Neutrophil (primary cell): ENCODE measurements at regions not wholly inside any gene's neighbourhood (a gene's known extent, or its start where the extent isn't known, plus 50 kb on each side); places are given as distances from the start of the nearest gene placed in this dataset.

Experiments
- H3K27ac ChIP-seq: fragments of 200-600 bp; sonication (generic); 2 replicates; pipeline ENCODE4 v1.5.1; 2016; ENCODE audit warnings: mild to moderate bottlenecking, moderate library complexity
- H3K27me3 ChIP-seq: fragments of 200-600 bp; sonication (generic); 2 replicates; pipeline ENCODE4 v1.6.0; 2016; ENCODE audit warnings: mild to moderate bottlenecking
- H3K36me3 ChIP-seq: fragments of 200-600 bp; sonication (generic); 2 replicates; pipeline ENCODE4 v1.5.1; 2017
- H3K4me1 ChIP-seq, 2 experiments: fragments of 200-600 bp in 1 of 2; sonication (generic) in 1 of 2; 1 replicate in 1 of 2; 2 replicates in 1 of 2; pipeline versions ENCODE4 v1.5.1 to v1.6.1; 2013 to 2016; ENCODE audit warnings: low read depth in 1 of 2, low read length in 1 of 2, mild to moderate bottlenecking in 1 of 2, moderate library complexity in 1 of 2; ENCODE audit not compliant: control insufficient read depth in 1 of 2, insufficient read depth in 1 of 2
- H3K4me3 ChIP-seq, 2 experiments: fragments of 200-600 bp in 1 of 2; sonication (generic) in 1 of 2; 1 replicate in 1 of 2; 2 replicates in 1 of 2; pipeline ENCODE4 v1.5.1; 2013 to 2016; ENCODE audit warnings: low read depth in 1 of 2, low read length in 1 of 2, mild to moderate bottlenecking in 1 of 2, moderate library complexity in 1 of 2
- H3K9me3 ChIP-seq: fragments of 200-600 bp; sonication (generic); 2 replicates; pipeline ENCODE4 v1.5.1; 2016
- TF ChIP-seq, protein P1 (sequence below): fragments of 200-600 bp; sonication (generic); IDR thresholded peaks from 2 replicates; pipeline ENCODE4 v1.5.1; 2016; ENCODE audit warnings: antibody characterized with exemption

DNA sequence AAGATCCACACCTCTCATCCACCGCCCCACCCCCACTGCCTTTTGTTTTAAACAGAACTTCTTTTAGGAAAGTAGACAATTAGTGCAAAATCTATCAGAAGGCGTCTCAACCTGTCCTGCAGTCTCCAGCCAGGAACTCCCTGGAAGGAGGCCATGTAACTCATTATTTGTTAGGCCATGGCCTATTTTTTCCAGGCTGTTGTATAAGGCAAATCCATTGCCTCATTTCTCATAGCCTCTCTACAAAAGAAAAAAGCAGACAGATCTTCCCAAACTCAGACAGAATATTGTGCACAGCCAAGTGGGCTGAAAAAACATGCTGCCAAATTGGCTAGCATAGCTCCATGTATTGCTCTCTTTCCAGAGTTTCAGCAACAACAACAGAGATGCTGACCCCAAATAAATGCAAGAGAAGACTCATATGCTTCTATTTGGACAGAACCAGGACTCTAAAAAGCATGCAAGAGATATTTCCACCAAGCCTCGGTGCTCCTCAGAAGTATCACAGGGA is 770.7 kb upstream of the CXADR start:
- H3K36me3 ChIP-seq = no peaks in the 10 kb centered on the region
- no peak overlapping the region for H3K27ac ChIP-seq

DNA sequence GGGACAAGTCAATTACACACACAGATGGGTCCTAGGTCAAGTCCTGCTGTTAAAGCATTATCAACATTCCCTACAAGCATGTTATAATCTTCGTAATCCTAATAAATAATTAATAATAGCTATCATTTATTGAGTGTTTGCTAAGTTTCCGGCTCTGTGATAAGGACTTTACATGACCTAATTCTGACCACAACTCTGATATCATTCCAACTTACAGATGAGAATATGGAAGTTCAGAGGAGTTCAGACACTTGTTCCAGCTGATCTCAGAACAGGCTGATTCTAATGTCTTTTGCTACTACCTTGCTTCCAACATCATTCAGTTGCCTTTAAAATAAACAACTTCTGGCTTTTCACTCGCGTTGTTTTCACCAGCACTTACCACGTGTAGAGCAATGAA is 770.1 kb upstream of the CXADR start:
- TF ChIP-seq, protein P1, sequence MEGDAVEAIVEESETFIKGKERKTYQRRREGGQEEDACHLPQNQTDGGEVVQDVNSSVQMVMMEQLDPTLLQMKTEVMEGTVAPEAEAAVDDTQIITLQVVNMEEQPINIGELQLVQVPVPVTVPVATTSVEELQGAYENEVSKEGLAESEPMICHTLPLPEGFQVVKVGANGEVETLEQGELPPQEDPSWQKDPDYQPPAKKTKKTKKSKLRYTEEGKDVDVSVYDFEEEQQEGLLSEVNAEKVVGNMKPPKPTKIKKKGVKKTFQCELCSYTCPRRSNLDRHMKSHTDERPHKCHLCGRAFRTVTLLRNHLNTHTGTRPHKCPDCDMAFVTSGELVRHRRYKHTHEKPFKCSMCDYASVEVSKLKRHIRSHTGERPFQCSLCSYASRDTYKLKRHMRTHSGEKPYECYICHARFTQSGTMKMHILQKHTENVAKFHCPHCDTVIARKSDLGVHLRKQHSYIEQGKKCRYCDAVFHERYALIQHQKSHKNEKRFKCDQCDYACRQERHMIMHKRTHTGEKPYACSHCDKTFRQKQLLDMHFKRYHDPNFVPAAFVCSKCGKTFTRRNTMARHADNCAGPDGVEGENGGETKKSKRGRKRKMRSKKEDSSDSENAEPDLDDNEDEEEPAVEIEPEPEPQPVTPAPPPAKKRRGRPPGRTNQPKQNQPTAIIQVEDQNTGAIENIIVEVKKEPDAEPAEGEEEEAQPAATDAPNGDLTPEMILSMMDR = no peak
- no peaks in the 10 kb centered on the region for H3K36me3 ChIP-seq

More for the DNA sequence above, 770.7 kb upstream of the CXADR start:
- Histone ChIP-seq H3K9me3 (no peaks in the 10 kb centered on the region), H3K4me1 (no peaks in the 10 kb centered on the region), H3K4me3 (no peak overlapping the region), H3K27me3 (no peaks in the 10 kb centered on the region)
- TF ChIP-seq, protein P1 = no peak

DNA sequence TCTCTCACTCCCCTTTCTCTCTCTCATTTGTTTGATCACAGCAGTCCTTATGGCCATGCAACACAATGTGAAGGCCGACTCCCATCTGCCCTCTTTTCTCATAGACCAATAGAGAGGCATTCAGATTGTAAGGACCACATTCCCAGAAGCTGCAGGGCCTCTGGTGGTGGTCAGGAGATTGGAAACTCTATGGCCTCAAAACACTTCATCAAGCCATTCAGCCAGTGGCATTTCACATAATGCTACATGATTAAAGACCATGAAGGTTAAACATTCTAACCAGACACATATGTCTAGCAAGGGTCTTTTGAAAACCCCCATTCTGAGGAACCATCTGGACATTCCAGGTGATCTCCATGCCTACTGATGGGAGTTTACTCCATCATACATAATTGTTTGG is 769.5 kb upstream of the CXADR start:
- Histone ChIP-seq H3K4me3 (no peak overlapping the region), H3K27me3 (no peaks in the 10 kb centered on the region), H3K36me3 (no peaks in the 10 kb centered on the region), H3K27ac (no peak overlapping the region), H3K9me3 (no peaks in the 10 kb centered on the region), H3K4me1 (no peaks in the 10 kb centered on the region)
- TF ChIP-seq, protein P1 = no peak

More for the DNA sequence above, 770.1 kb upstream of the CXADR start:
- H3K4me3 ChIP-seq = no peak overlapping the region
- H3K9me3 ChIP-seq = no peaks in the 10 kb centered on the region
- no peak overlapping the region for H3K27ac ChIP-seq
- no peaks in the 10 kb centered on the region for H3K4me1 ChIP-seq
- no peaks in the 10 kb centered on the region for H3K27me3 ChIP-seq

DNA sequence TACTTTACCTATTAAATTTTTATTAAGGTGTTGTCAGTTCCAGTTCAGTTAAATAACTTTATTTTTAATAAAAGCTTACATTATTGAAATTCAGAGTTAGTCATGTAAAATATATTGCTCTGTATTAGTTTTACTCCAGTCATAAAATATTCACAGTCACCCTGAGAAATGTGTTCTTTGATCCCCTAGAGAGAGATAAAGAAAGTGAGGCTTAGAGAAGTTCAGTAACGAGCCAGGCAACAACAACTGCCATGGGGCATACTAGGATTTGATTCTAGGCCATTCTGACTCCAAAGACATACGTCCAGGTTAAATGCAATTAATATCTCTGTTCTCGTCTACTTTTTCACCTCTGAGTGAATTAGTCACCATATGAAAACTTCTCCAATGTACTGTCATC is 761.9 kb upstream of the CXADR start:
- Histone ChIP-seq H3K27ac (no peak overlapping the region), H3K36me3 (no peaks in the 10 kb centered on the region), H3K4me3 (no peak overlapping the region), H3K27me3 (no peaks in the 10 kb centered on the region), H3K9me3 (peaks cover 3% of the 10 kb centered on the region), H3K4me1 (no peaks in the 10 kb centered on the region)
- TF ChIP-seq, protein P1 = no peak

DNA sequence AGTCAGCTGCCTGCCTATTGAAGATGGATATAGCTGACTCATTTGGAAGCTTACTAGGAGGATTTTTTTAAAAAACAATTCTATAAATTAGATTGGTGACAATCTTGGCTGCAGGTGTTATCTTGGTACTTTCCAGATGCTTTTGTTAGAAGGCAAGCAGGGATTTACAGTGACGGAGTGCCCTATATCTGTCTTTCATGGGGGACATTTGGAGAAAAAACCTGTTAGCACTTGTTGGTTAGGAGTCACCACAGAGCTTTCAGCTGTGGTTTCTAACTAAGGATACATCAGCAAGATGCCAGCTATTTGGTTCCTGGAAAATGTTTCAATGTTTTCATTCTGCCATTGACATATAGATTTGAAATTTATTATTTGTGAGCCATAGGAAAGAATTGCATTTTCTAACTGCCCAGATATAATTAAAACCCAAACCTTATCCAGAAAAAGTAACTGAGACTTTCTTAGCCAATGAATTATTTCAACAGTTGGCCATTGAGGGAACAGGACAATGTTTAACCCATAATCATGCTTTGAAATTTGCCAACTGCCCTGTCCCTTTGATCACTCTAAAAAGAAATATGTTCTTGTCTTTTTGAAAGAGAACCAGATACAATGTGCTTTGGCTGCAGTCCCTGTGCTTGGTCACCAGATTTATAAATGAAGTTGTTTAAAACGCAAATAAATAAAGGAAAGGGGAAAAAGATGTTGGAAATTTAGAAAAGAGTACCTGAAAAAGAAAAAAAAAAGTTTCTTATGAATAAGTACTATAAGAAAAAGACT is 761.0 kb upstream of the CXADR start:
- Histone ChIP-seq H3K27ac (no peak overlapping the region), H3K36me3 (no peaks in the 10 kb centered on the region), H3K27me3 (no peaks in the 10 kb centered on the region), H3K4me3 (no peak overlapping the region), H3K9me3 (peaks cover 8% of the 10 kb centered on the region), H3K4me1 (no peaks in the 10 kb centered on the region)
- TF ChIP-seq, protein P1 = no peak
